ENCODE measurements at regions not wholly inside any gene's neighbourhood (a gene's known extent, or its start where the extent isn't known, plus 50 kb on each side); places are given as distances from the start of the nearest gene placed in this dataset.

DNA sequence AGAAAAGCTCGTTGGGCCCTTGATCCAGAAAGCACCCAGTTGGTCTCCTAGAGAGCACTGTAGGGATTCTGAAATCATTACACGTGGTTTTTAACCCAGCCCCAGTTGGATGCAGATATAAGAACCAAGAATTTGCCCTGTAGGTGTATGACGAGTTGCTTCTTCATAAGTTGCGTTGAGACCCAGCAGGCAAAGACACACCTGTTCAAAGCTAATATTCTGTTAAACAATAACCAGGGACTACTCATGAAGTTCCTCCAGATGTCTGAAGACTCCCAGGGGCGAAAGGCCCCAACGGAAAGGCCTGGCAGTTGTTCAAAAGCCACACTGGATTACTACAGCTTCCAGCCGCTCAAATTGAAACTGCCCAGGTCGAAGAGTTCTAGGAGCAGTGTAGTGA is 88.6 kb upstream of the HNRNPU start:
- TF ChIP-seq, protein P1, sequence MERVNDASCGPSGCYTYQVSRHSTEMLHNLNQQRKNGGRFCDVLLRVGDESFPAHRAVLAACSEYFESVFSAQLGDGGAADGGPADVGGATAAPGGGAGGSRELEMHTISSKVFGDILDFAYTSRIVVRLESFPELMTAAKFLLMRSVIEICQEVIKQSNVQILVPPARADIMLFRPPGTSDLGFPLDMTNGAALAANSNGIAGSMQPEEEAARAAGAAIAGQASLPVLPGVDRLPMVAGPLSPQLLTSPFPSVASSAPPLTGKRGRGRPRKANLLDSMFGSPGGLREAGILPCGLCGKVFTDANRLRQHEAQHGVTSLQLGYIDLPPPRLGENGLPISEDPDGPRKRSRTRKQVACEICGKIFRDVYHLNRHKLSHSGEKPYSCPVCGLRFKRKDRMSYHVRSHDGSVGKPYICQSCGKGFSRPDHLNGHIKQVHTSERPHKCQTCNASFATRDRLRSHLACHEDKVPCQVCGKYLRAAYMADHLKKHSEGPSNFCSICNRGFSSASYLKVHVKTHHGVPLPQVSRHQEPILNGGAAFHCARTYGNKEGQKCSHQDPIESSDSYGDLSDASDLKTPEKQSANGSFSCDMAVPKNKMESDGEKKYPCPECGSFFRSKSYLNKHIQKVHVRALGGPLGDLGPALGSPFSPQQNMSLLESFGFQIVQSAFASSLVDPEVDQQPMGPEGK (CRISPR knock-in tag; IDR thresholded peaks at IDR 0.05; ENCODE audit: borderline replicate concordance), result no peak
- no peak for TF ChIP-seq TOX (CRISPR knock-in tag; IDR thresholded peaks at IDR 0.05; ENCODE audit: borderline replicate concordance)
- no peak for TF ChIP-seq SNAI2 (CRISPR knock-in tag; IDR thresholded peaks at IDR 0.05)
- no peak for TF ChIP-seq ZNF565 (CRISPR knock-in tag; conservative IDR thresholded peaks at IDR 0.05; ENCODE audit: low read depth)
- no peak for TF ChIP-seq RARB (CRISPR knock-in tag; IDR thresholded peaks at IDR 0.05)

Measured in SK-N-SH treated with all-trans-retinoic acid at 6 μM for 48 hours (cell line).